GM18519 (cell line): ENCODE measurements at regions not wholly inside any gene's neighbourhood (a gene's known extent, or its start where the extent isn't known, plus 50 kb on each side); places are given as distances from the start of the nearest gene placed in this dataset.

ENCODE experiments used
- ATAC-seq: cut with Tn5 transposase; IDR thresholded peaks from one replicate; pipeline ENCODE4 v1.9.1; 2021; ENCODE audit warnings: mild to moderate bottlenecking, moderate library complexity; ENCODE audit not compliant: unreplicated experiment, low FRiP score

DNA sequence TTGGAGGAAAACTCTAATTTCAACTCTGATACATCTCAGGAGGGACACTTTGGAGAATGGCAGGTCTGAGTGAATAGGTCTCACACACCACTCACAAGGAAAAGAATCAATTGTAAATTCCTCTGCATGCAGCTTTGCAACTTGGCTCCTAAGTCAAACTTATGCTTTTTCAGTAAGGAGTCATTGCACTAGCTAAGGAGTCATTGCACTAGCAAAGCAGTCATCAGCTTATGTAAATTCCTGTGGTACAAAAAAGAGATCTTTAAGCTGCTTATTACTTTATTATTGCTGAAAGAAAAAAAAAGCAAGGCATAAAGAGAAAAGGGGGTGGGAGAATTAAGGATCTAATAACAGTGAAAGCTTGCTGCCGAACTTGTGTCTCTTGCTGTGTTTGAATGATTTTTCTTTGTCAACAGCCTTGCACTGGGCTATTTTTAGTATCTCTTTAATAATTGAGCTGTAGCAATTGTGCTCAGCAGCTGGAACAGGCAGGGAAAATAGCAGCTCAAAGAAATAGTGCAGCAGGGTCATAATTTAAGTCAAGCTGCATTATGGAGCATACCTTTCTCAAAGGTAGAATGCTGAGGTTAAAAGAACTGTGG is 154.3 kb upstream of the ARPP21 start:
- ATAC-seq = no peak

DNA sequence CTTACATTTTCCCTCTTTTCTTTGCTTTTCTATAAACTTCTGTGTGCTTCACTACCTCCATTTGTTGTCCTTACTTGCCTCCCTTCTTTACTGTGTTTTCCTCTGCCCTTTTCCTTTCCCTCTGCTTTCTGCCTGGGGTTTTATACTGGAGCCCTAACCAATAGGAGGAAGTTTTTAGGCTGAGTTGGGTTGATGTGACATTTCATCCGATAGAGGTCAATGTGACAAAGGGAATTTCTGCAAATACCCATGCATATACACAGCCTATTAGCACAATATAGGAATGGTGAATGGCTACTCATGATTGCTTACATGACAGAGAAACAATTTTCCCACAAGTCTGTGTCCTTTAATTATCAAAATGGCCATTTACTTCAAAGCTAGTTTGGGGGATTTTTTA is 153.0 kb upstream of the ARPP21 start:
- no peak for ATAC-seq

DNA sequence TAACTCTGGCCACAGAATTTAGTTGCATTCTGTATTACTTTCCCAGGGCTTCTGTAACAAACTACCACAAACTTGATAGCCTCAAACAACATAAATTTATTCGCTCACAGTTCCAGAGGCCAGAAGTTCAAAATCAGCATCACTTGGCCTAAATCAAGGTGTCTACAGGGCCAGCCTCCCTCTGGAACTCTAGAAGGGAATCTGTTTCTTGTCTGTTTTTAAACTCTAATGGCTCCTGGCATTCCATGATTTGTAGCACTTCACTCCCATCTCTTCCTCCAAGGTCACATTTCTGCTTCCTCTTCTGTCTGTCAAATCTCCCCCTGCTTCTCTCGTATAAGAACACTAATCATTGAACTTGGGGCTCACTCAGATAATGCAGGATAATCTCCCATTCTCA is 151.9 kb upstream of the ARPP21 start:
- ATAC-seq = no peak

DNA sequence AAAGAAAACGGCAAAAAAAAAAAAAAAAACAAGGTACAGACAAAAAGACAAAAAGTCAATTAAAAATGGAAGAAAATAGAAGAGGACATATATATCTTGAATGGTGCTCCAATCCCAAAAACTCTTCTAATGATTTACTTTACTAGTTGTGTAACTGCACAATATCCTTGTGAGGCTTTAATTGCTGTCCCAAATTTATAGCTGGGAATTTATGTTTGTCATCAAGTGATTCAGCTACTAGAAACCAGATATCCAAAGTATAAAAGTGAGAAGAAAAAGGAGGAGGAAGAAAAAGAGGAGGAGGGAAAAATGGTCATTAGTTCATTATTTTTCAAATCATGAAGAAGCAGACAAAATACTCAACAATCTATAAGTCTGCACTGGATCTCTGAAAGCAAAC is 150.8 kb upstream of the ARPP21 start:
- ATAC-seq = no peak

DNA sequence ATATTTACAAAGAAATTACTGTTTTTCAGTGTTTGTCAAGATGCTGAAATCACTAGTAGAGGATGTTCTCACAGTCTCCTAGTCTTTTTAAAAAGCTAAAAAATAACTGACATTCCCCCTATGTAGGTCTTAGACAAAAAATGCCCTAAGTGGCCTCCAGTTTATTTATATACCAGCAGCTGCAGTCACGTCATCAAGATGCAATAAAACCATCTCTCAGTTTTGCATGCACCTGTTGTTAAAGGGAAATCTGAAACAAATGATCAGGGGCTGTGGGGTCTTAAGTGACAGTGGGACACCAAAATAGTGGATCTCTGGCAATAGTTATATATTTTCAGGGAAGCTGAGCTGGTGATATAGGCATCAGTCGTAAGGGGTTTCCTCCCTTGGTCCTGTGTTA is 146.5 kb upstream of the ARPP21 start:
- no peak for ATAC-seq

DNA sequence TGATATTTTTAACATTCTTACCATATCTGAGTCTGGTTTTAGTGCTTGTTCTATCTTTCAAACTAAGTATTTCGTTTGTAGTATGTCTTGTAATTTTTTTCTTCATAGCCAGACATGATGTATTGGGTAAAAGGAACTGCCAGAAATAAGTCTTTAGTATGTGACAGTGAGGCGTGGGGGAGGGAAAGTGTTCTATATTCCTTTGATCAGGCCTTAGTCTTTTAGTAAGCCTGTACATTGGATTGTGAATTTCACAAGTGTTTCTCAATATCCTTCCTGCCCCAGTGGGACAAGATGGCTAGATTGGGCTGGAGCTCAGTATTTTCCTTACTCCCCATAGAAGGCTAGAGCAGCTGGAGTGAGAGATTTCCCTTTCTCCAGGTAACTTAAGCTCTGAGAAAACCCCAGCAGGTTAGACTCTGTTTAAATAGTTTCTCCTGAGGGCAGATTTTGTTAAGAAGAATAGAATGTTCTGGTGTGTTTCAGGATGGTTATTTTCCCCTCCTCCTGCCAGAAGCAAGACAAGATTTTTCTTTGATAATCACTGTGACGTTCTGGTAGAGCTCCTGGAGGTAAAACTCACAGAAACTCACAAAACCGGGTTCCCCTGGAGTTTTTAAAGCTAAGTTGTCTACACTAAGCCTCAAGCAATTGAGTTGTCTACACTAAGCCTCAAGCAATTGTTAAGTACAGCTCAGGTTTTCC is 140.7 kb upstream of the ARPP21 start:
- ATAC-seq = no peak

DNA sequence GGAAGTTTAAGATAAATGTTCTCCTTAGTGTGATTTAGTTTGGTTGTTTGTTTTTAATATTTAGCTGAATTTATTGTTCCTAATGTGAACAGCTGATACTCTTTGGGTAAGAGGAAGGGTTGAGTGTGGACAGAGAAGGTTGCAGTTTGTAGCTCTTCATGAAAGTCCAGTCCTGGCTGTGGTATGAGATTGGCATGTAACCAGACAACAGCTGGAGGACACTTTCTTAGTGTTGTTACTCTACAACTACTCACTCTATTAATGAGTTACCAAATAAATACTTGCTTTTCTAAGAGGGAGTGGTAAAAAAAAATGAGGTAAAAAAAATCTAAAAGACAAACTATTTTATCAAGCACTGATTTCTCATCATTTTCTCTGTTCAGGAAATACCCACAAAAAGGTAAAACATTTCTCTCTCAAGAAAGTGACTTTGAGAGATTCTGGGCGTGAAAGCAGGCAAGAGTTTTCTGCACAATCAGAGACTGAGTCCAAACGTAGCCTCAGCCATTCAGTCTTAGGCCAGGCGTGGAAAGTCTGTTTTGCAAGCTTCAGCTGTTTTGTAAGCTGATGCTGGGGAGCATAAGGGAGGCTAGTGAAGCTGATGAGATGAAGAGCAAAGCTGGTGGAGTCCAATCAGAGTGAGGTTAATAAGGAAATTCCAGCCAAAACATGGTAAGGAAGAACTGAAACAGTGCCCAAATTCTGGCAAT is 138.5 kb upstream of the ARPP21 start:
- no peak for ATAC-seq

DNA sequence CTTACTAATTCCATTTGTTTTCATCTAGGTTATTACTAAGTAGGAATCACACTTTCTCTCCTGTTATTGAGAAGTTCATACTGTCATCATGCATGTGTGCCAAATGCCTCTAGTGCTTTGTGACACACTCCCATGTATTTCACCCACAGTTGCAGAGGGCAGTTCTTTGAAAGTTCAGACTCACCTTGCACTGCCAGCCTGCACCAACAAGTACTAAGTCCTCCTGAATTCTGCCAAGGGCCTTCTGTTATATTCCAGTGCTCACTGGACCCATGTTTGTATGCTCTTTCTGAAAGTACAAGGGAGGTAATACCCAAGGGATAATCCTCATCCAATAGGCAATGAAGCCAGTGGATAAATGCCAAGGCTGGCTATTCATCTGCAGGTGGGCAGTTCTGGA is 136.6 kb upstream of the ARPP21 start:
- no peak for ATAC-seq

DNA sequence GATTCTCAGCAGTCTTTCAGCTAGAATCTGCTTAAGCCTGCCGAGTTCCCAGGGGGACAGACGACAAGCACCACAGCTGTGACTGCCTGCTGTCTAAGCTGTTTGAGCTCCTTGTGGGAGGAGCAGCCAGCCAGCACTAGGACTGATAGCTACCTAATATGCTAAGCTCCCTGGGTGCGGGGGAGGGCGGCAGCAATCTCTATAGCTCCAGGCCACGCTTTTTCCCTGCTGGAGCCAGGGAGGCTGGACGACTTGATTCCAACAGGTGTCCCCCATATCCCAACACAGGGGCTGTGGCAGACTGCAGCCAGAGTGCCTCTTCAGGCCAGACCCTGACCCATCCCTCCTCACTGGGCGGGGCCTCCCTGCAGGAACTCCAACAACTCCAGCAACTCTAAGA is 134.1 kb upstream of the ARPP21 start:
- ATAC-seq = no peak

DNA sequence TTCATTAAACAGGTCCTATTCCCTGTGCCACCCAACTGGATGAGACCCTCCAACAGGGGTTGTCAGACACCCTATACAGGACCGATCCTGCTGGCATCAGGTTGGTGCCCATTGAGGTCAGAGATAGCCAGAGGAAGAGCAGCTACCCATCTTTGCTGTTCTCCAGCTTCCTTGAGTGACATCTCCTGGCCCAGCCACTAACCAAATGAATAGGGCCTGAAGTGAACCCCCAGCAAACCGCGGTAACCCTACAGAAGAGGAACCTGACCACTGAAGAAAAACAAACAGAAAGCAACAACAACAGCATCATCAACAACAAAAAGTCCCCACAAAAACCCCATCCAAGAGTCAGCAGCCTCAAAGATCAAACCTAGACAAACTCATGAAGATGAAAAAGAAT is 133.6 kb upstream of the ARPP21 start:
- ATAC-seq = no peak

DNA sequence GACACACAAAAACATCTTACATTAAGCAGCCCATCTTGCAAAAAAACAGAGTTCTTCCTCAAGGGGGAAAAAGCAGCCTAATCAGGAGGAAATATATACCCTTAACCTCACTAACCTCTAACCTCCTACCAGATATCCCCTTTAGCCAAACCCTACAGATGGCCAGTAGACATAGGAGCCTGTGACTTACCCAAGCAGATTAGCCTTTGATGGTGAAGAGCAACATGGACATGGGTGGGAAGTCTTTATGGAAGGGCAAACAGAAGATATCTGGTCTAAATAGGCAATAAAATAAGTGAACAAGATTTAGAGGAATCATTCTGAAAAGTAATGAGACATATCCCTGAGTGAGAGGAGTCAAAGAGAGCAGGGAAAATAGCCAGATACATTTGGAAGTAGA is 119.4 kb upstream of the ARPP21 start:
- no peak for ATAC-seq

DNA sequence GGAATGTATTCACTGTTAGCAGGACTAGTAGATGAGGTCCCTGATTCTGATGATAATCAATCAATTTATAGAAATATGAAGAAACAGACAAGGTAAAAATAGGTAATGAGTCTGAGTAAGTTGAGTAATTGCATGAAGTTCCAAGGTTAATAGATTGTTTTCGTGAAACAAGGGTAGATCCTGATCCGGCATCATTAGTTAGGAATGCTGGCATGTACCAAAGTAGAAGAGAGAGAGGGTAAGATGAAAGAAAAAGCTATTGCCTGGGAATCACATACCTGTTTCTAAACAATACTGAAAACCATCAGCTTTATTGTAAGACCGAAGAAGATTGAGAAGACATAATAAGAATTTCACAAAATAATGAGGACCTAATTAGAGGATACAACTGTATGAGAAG is 118.1 kb upstream of the ARPP21 start:
- ATAC-seq = no peak

DNA sequence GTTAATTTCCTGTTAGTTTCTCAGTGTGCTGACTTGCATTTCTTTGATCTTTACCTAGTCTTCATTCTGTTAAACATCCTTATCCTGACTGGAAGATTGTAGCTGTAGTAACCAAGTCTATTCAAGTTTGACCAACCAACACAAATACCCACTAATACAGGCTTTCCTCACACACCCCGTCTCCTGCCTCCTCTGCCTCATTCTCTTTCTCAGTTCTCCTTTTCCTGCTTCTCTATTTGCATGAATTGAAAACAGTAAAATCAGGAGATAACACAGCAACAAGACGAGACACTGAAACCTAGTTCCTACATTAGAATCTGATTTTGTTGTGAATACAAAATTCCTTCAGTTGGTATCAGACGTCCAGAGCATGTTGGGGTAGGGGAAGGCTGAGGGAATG is 116.9 kb upstream of the ARPP21 start:
- no peak for ATAC-seq

DNA sequence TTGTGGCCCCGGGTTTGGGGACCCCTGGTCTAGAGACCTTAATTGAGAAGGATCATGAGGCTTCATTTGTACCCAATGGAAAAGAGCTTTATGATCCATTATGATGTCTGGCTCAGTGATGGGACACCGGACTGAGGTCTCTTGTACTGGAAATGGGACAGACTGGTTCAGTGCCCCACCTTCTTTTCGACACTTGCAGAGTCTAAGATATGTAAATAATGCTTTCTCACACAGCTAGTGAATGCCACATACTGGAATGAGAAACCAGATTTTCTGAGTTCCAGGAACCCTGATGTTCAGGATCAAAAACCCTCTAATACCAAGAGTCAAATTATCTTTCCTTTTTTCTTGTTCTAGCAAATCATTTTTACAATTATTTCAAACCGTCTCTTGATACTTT is 116.3 kb upstream of the ARPP21 start:
- no peak for ATAC-seq

DNA sequence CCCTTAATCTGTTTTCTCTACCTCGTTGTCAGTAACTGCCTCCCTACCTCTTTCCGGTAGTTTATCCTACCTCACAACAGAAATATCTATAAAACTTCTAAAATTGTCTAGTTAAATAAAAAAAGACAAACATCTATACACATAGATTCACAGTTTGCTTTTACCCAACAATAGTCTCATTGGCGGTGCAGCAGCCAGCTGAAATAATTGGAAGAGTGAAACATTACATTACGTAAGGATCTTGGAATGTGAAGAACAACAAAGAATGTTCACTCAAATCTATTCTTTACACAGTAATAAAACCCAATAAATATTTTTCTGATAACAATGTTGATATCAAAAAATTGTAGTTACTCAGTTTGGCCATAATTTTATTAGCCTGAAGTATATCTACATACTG is 115.5 kb upstream of the ARPP21 start:
- ATAC-seq = no peak

DNA sequence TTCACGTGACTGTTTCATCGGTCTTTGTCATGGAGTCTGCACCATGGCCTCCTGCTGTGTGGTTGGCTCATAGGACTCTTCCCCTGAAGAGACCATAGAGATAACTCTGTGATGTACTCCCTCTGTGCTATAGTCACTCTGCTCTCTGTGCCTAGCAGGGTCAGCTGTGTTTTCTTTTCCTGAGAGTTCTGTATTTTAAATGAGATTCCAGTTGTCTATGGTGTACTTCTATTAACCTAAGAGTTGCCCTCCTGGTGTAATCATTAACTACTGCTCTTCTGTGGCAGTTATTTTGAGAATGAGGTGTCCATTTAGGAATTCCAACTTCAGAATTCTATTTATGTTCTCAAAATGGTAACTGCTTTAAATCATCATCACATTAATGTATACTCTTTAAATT is 114.5 kb upstream of the ARPP21 start:
- ATAC-seq = no peak

DNA sequence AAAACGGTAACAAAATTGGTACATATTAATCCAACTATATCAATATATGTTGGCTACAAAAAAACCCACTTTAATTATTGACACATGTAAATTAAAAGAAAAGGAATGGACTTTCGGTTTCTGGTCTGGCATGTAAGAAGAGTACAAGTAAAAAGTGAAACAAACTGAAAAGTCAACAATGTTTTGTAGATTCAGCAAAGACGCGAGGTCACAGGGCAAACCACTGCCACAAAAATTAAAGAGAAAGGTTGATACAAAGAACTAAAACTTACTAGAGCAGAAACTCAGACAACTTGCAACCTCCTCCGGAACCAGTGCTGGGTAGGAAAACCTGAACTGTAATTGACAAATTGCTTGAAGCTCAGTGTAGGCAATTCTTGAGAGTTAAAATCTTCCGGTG is 110.6 kb upstream of the ARPP21 start:
- ATAC-seq = no peak

DNA sequence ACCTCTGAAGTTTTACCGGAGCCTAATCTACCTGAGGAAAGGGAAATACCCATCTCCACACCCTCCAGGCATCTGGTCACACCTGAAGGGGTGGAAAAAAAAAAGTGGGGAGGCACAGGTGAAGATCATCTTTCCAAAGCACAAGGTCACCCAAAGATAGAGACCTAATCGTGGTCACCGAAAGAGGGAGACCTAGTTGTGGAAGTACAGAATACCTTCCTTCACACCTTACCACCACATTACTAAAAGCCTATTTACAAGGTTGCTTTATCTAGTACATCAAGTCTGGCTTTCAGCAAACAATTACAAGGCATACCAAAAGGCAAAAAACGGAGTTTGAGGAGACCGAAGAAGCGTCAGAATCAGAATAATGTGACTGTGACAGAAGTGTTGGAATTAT is 110.0 kb upstream of the ARPP21 start:
- no peak for ATAC-seq

DNA sequence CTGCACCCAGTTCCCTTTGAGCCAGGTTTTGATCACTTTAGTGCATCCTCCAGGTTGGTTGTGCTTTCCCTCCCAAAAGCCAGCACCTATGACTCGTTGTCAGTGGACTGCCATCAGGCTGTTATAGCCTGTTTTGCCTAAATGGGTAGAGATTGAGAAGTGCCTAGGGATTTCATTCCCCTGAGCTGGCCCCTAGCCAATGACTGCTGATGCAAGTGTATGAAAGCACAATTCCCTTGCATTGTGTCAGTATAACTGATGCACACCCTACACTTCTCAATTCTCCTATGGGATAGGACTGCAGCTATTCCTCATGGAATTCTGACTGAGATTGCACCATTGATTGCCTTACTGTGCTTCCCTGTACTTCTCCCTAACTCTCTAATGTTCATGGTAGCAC is 102.1 kb upstream of the ARPP21 start:
- no peak for ATAC-seq

DNA sequence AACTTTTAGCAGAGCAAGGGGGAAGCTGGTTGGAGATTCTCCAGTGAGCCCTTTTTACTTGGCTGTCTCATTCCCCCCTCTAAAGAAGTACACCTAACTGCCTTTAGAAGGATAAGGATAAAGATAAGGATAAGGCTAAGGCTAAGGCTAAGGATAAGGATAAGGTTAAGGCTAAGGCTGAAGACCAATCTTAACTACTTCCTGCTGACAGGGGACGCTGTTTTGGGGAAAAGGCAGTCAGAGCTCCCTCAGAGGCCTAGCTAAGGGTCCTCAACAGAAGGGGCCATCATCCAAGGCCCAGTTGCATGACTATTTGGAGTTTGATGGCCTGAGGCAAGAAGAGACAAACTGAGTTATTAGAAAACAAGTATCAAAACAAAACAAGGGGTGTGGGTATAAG is 94.3 kb upstream of the ARPP21 start:
- no peak for ATAC-seq

DNA sequence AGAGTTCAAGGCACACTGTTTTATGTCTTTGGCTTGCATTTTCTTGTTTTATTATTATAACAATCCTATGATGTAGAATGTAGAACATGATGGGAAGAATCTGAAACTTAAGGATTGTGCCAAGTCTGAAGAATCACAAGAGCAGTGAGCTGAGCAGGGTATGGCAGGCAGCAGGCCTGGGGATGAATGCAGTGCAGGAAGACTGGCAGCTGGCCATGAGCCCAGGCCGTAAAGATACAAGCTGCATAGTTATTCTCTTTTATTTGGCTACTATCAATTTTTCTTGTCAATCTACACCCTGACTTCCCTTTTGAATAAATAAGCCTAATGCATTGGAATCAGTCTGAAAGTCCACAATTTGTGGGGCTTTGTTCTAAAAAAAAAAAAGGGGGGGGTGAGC is 89.6 kb upstream of the ARPP21 start:
- no peak for ATAC-seq

DNA sequence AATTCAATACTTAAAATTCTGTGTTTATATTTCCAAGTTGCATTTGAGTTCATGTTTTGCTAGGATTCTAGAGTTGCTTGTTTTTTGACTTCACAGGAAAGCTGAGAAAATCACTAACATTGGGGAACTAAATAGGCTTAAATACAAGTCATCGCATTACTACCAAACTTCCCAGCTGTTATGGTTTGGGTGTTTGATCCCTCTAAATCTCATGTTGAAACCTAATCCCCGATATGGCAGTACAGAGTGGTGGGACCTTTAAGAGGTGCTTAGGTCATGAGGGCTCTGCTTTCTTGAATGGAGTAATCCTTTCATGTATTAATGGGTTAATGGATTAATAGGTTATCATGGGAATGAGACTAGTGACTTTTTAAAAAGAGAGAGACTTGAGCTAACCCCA is 77.2 kb upstream of the ARPP21 start:
- no peak for ATAC-seq
